ENCODE measurements at regions not wholly inside any gene's neighbourhood (a gene's known extent, or its start where the extent isn't known, plus 50 kb on each side); places are given as distances from the start of the nearest gene placed in this dataset.

DNA sequence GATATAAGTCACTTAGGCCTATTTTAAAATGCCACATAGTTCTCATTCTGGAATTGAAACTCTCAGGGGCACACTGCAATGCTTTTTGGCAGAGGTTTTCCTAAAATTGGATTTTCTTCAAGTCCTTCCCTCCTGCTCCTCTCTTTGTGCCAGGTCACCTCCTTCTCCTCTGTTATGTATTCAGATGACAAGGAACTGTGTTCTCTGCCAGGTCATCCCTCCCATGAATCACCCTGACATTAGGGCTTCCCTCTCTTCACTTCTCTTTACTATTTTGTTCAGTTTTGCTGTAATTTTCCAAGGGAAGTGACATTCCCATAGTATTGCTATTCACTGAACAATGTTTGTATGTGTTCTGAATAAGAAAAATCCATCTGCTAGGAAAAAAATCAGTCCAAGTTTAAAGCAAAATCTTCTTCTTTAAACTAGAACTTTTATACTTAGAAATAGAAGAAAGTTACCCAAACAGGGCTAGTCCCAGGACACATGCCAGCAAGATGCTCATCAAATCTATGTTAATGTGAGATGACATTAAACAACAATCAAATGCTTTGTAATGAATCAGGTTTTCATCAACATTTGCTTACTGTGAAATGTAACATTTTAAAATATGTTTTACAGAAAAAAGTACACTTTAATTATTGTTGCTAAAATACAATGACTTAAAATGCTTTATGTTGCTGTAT is 461.1 kb downstream of the MMUT start:
- no peak for TF ChIP-seq POLR2A (IDR thresholded peaks at IDR 0.05)
- TF ChIP-seq, protein P1, sequence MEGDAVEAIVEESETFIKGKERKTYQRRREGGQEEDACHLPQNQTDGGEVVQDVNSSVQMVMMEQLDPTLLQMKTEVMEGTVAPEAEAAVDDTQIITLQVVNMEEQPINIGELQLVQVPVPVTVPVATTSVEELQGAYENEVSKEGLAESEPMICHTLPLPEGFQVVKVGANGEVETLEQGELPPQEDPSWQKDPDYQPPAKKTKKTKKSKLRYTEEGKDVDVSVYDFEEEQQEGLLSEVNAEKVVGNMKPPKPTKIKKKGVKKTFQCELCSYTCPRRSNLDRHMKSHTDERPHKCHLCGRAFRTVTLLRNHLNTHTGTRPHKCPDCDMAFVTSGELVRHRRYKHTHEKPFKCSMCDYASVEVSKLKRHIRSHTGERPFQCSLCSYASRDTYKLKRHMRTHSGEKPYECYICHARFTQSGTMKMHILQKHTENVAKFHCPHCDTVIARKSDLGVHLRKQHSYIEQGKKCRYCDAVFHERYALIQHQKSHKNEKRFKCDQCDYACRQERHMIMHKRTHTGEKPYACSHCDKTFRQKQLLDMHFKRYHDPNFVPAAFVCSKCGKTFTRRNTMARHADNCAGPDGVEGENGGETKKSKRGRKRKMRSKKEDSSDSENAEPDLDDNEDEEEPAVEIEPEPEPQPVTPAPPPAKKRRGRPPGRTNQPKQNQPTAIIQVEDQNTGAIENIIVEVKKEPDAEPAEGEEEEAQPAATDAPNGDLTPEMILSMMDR (IDR thresholded peaks at IDR 0.05): no peak
